ENCODE measurements at regions not wholly inside any gene's neighbourhood (a gene's known extent, or its start where the extent isn't known, plus 50 kb on each side); places are given as distances from the start of the nearest gene placed in this dataset.

- H3K36me3 ChIP-seq (ENCODE audit: control insufficient read depth, insufficient read depth, low read length), result no peaks in the 10 kb centered on the region
Measured at GRCh38 chr14:24721775-24722174, 87.8 kb upstream of the GZMB start.

More at GRCh38 chr14:24721775-24722174, 87.8 kb upstream of the GZMB start:
- Histone ChIP-seq H3K14ac (replicated peaks; ENCODE audit: low read depth, low read length) (no peak overlapping the region), H3K4me3 (ENCODE audit: insufficient read depth, low read depth, low read length) (no peak overlapping the region), H3K9ac (ENCODE audit: low read depth, low read length) (no peak overlapping the region), H2AK5ac (ENCODE audit: low read depth, low read length) (no peak overlapping the region), H2AFZ (replicated peaks; ENCODE audit: low read length, poor library complexity) (no peak overlapping the region), H2BK5ac (ENCODE audit: low read depth, low read length, poor library complexity, severe bottlenecking) (no peak overlapping the region), H4K8ac (ENCODE audit: low read depth in 2 of 2, low read length in 2 of 2) (no peak overlapping the region), H3K4ac (ENCODE audit: low read depth, low read length) (no peak overlapping the region), H3K27ac (ENCODE audit: insufficient read depth, low read length) (no peak overlapping the region), H4K5ac (ENCODE audit: low read depth, low read length) (no peak overlapping the region), H3K4me1 (ENCODE audit: control insufficient read depth, insufficient read depth, low read length) (no peaks in the 10 kb centered on the region), H2AK9ac (replicated peaks; ENCODE audit: low read depth, low read length, poor library complexity) (no peak overlapping the region), H4K20me1 (ENCODE audit: insufficient read depth, low read length) (no peaks in the 10 kb centered on the region), H3K23ac (ENCODE audit: low read depth, low read length) (no peak overlapping the region), H2BK20ac (ENCODE audit: low read depth, low read length) (no peak overlapping the region), H3K79me1 (ENCODE audit: low read depth in 1 of 2, low read length in 2 of 2) (no peaks in the 10 kb centered on the region), H4K91ac (ENCODE audit: insufficient read depth, low read depth, low read length) (no peak overlapping the region), H3K56ac (ENCODE audit: extremely low read depth, insufficient read depth, low read length) (no peak overlapping the region), H2BK15ac (ENCODE audit: low read depth, low read length) (no peak overlapping the region), H3K9me3 (ENCODE audit: control insufficient read depth, insufficient read depth, low read length) (no peaks in the 10 kb centered on the region), H3K18ac (ENCODE audit: low read depth, low read length) (no peak overlapping the region), H2BK120ac (ENCODE audit: low read depth, low read length) (no peak overlapping the region), H3K27me3 (ENCODE audit: control insufficient read depth, insufficient read depth, low read length) (no peaks in the 10 kb centered on the region), H3K4me2 (ENCODE audit: low read depth, low read length) (no peak overlapping the region), H3K9me1 (ENCODE audit: insufficient read depth, low read length) (no peaks in the 10 kb centered on the region)
- ATAC-seq (ENCODE audit: low read depth), result no peak
- in situ Hi-C loops (cut with MboI; ENCODE audit: low sequenced_read_pairs) (no loop called here), intact Hi-C loops (cut with micrococcal nuclease) (no loop called here), dilution Hi-C loops (cut with HindIII; ENCODE audit: low sequenced_read_pairs, unreplicated experiment) (no loop called here)
- DNase-seq, result no peak
- no CpG with 5 or more reads among the region's 3 CpGs for WGBS, 2 experiments (ENCODE audit: extremely low coverage in 2 of 2, insufficient read length in 1 of 2)
- TF ChIP-seq BHLHE40 (IDR thresholded peaks at IDR 0.05; ENCODE audit: low read depth, low read length) (no peak), NFE2L2 (IDR thresholded peaks at IDR 0.05; ENCODE audit: low read depth, low read length) (no peak), POLR2A (IDR thresholded peaks at IDR 0.05; ENCODE audit: low read depth, low read length) (no peak), USF2 (IDR thresholded peaks at IDR 0.05; ENCODE audit: low read depth, low read length) (no peak), MAZ (IDR thresholded peaks at IDR 0.05; ENCODE audit: borderline replicate concordance, low read depth, low read length) (no peak), FOS (IDR thresholded peaks at IDR 0.05; ENCODE audit: low read depth, low read length) (no peak), CTCF (conservative IDR thresholded peaks at IDR 0.05; ENCODE audit: low read depth, low read length) (no peak), SMC3 (IDR thresholded peaks at IDR 0.05; ENCODE audit: low read depth, low read length) (no peak), RFX5 (IDR thresholded peaks at IDR 0.05; ENCODE audit: low read depth, low read length) (no peak), CEBPB (IDR thresholded peaks at IDR 0.05; ENCODE audit: low read depth, low read length) (no peak), RAD21 (IDR thresholded peaks at IDR 0.05; ENCODE audit: low read length) (no peak), CHD1 (IDR thresholded peaks at IDR 0.05; ENCODE audit: low read depth, low read length) (no peak), RCOR1 (IDR thresholded peaks at IDR 0.05; ENCODE audit: insufficient replicate concordance, low read length) (no peak), ELK1 (IDR thresholded peaks at IDR 0.05; ENCODE audit: borderline replicate concordance, low read depth, low read length) (no peak)
- ChIA-PET CTCF (no interaction called here), POLR2A (ENCODE audit: unreplicated experiment) (no interaction called here)
- no TSS peak for BruUV-seq (replicated peaks)

All from IMR-90 (cell line).